ENCODE measurements at regions not wholly inside any gene's neighbourhood (a gene's known extent, or its start where the extent isn't known, plus 50 kb on each side); places are given as distances from the start of the nearest gene placed in this dataset.
"Not testable (repeated sequence)": the region's sequence is repeated elsewhere in the genome, so short reads cannot be mapped to it uniquely, and the experiment has no call there.

DNA sequence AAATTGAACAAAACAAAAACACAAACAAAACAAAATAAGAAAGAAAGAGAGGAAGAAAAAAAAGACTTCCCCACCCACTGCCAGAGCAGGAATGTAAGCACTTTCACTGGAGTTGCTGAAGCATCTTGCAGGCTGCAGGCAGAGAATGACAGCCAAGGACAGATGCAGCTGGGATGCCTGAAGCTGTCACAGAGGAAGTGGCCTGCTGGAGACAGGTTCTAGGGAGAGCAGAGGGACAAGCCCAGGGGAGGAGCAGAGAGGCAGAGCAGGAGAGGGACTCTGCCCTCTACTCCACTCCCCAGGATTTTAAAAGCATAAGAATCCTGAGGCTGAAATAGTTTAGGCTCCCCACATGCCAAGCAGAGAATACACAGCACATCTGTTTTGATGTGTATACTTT is 326.2 kb downstream of the TUSC7 start:
- POLR2A ChIA-PET, result no interaction called here
- intact Hi-C loops (cut with micrococcal nuclease), result no loop called here
- H3K27me3 Mint-ChIP-seq, result no peaks in the 10 kb centered on the region
- no peaks in the 10 kb centered on the region for H3K36me3 Mint-ChIP-seq
- CTCF ChIA-PET, result no interaction called here
- no peaks in the 10 kb centered on the region for H3K4me1 Mint-ChIP-seq (ENCODE audit: low read depth)
- H3K27ac Mint-ChIP-seq, result no peak overlapping the region
- H3K4me3 Mint-ChIP-seq, result no peak overlapping the region
- DNase-seq, result no peak
- no peaks in the 10 kb centered on the region for H3K9me3 Mint-ChIP-seq

DNA sequence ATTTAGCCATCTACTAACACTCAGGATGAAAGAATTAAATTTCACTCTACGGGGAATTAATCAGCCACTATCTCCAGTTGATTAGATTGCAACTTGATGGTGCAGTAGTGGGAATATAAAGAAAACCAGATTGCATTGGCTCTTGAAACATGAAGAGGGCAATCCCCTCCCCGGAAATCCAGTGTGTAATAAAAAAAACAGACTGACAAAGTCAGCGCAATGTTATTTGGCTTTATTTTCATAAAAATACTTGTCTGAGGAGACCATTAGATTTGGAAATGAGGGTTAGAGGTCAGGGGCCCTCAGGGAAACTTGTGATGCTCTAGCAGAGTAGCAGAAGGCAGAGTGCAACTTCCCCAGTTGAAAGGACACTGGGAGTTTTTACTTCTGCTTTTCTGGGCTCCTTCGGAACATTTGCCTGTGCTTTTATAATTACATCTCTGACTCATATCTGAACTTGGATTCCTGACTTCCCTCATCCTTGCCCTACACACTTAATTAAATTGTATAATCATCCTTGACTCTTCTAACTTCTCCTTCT is 326.8 kb downstream of the TUSC7 start:
- CTCF ChIA-PET, result no interaction called here
- Mint-ChIP-seq H3K27me3 (no peaks in the 10 kb centered on the region), H3K27ac (no peak overlapping the region), H3K4me3 (no peak overlapping the region), H3K9me3 (no peaks in the 10 kb centered on the region), H3K36me3 (no peaks in the 10 kb centered on the region), H3K4me1 (ENCODE audit: low read depth) (no peaks in the 10 kb centered on the region)
- no peak for DNase-seq
- POLR2A ChIA-PET, result no interaction called here
- intact Hi-C loops (cut with micrococcal nuclease), result no loop called here

DNA sequence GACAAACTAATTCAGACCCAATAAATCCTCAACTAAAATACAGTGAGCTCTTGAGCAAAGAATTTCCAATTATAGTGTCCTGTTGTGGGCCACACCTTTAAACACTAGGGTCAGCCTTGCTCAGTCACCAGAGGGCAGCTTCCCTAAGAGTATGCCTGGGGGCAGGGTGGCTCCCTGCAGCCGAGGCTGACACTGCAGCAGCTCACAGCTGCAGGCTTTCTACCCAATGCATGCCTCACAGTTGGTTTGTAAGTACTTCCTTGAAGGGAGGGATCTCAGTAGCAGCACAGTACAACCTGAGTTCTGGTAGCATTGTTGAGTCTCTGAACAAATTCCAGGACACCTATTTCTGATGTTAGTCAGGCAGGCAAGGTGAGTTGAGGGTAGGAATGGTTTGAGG is 335.6 kb downstream of the TUSC7 start:
- H3K27me3 Mint-ChIP-seq, result no peaks in the 10 kb centered on the region
- H3K4me1 Mint-ChIP-seq (ENCODE audit: low read depth), result no peaks in the 10 kb centered on the region
- POLR2A ChIA-PET, result no interaction called here
- CTCF ChIA-PET, result no interaction called here
- no peak for DNase-seq
- intact Hi-C loops (cut with micrococcal nuclease), result no loop called here
- peaks cover 12% of the 10 kb centered on the region for H3K9me3 Mint-ChIP-seq
- H3K27ac Mint-ChIP-seq, result no peak overlapping the region
- no peaks in the 10 kb centered on the region for H3K36me3 Mint-ChIP-seq
- H3K4me3 Mint-ChIP-seq, result no peak overlapping the region

- no peaks in the 10 kb centered on the region for H3K4me1 Mint-ChIP-seq (ENCODE audit: low read depth)
Observed at GRCh38 chr3:117047951-117048705, 338.5 kb downstream of the TUSC7 start.

DNA sequence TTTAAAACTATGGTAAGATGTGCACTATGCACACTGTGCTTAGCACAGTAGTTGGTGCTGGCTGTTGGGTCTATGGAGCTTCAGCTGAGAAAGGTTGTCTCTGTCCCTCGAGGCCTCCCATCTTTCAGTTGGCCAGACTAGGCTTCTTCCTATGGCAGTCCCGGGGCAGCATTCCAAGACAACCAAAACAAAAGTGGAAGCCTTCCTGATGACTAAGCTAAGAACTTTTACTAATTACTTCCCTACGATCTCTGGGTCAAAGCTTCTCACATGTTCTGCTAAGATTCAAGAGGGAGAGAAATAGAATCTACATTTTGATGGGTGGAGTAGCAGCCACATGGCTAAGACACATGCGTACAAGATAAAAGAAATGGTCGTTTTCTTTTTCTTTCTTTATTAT is 342.8 kb downstream of the TUSC7 start:
- Mint-ChIP-seq H3K27ac (no peak overlapping the region), H3K4me3 (no peak overlapping the region), H3K4me1 (ENCODE audit: low read depth) (no peaks in the 10 kb centered on the region), H3K27me3 (no peaks in the 10 kb centered on the region), H3K36me3 (no peaks in the 10 kb centered on the region), H3K9me3 (peaks cover 6% of the 10 kb centered on the region)
- intact Hi-C loops (cut with micrococcal nuclease), result no loop called here
- POLR2A ChIA-PET, result no interaction called here
- no peak for DNase-seq
- CTCF ChIA-PET, result no interaction called here

More at GRCh38 chr3:117047951-117048705, 338.5 kb downstream of the TUSC7 start:
- H3K27ac Mint-ChIP-seq, result no peak overlapping the region
- intact Hi-C loops (cut with micrococcal nuclease), result no loop called here
- H3K9me3 Mint-ChIP-seq, result peaks cover 9% of the 10 kb centered on the region
- H3K27me3 Mint-ChIP-seq, result no peaks in the 10 kb centered on the region
- no peak for DNase-seq
- H3K36me3 Mint-ChIP-seq, result no peaks in the 10 kb centered on the region
- H3K4me3 Mint-ChIP-seq, result no peak overlapping the region
- ChIA-PET CTCF (no interaction called here), POLR2A (no interaction called here)

GRCh38 chr3:117054556-117054955 is 345.0 kb downstream of the TUSC7 start:
- intact Hi-C loops (cut with micrococcal nuclease), result no loop called here
- Mint-ChIP-seq H3K4me1 (ENCODE audit: low read depth) (no peaks in the 10 kb centered on the region), H3K27ac (no peak overlapping the region), H3K9me3 (peaks cover 2% of the 10 kb centered on the region), H3K36me3 (no peaks in the 10 kb centered on the region), H3K4me3 (no peak overlapping the region), H3K27me3 (no peaks in the 10 kb centered on the region)
- DNase-seq, result no peak
- ChIA-PET POLR2A (no interaction called here), CTCF (no interaction called here)

DNA sequence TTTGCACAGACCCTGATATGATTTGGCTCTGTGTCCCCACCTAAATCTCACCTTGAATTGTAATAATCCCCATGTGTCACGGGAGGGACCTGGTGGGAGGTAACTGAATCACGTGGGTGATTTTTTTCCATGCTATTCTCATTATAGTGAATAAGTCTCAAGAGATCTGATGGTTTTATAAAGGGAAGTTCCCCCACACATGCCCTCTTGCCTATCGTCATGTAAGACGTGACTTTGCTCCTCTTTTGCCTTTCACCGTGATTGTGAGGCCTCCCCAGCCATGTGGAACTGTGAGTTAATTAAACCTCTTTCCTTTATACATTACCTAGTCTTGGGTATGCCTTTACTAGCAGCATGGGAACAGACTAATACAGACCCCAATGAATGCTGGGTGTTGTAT is 347.4 kb downstream of the TUSC7 start:
- intact Hi-C loops (cut with micrococcal nuclease); H3K36me3 Mint-ChIP-seq; H3K9me3 Mint-ChIP-seq; H3K27me3 Mint-ChIP-seq; H3K4me3 Mint-ChIP-seq; POLR2A ChIA-PET; H3K27ac Mint-ChIP-seq; DNase-seq; H3K4me1 Mint-ChIP-seq (ENCODE audit: low read depth); CTCF ChIA-PET: not testable (repeated sequence)

DNA sequence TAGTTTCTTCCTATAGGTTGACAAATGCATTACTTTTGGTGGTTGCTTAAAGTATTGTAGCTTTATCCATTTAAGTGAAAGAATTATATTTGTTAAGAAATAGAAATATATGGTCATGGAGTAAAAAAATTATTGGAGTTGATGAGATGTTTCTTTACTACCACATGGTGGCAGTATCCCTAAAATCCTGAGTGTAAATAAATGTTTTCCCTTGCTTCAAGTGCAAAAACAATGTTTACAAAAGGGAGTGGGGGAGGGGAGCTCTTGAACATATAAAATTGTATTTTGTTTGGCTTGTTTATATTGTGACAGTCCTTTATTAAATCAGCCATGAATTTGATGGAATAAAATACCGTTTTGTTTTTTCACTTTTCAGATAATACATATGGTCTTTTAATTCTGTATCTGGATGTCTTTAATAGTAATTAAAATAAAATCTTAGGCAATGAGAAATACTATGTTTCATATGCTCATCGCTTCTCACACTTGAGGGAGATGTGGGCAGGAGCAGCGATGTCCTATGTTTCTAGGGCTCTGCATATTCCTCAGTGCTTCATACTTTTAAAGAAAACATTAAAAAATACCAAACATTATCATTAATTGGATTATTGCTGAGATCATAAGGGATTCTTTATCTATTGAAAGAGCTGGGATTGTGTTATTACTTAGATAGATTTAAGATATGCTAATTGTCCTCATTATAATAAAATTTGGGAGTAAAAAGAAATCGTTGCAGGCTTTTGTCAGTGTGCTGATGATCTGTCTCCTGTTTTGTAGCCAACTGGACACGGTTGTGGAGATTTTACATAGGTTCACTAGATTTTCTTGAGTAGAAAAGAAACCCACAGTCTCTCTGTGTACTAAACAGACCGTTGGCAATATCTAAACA is 349.7 kb downstream of the TUSC7 start:
- no peaks in the 10 kb centered on the region for H3K4me1 Mint-ChIP-seq (ENCODE audit: low read depth)
- no peak for DNase-seq
- intact Hi-C loops (cut with micrococcal nuclease), result no loop called here
- CTCF ChIA-PET, result interaction anchor here (0.6 kb wide), 1 partner anchor 15 kb away, joined by 3 read pairs; no protein-coding TSS in a partner anchor
- no peaks in the 10 kb centered on the region for H3K9me3 Mint-ChIP-seq
- no peaks in the 10 kb centered on the region for H3K36me3 Mint-ChIP-seq
- no peak overlapping the region for H3K27ac Mint-ChIP-seq
- H3K27me3 Mint-ChIP-seq, result no peaks in the 10 kb centered on the region
- no peak overlapping the region for H3K4me3 Mint-ChIP-seq
- POLR2A ChIA-PET, result no interaction called here

- intact Hi-C loops (cut with micrococcal nuclease), result no loop called here
- Mint-ChIP-seq H3K27me3 (no peaks in the 10 kb centered on the region), H3K27ac (no peak overlapping the region), H3K9me3 (no peaks in the 10 kb centered on the region), H3K4me1 (ENCODE audit: low read depth) (no peaks in the 10 kb centered on the region), H3K4me3 (no peak overlapping the region), H3K36me3 (no peaks in the 10 kb centered on the region)
- ChIA-PET POLR2A (no interaction called here), CTCF (interaction anchor here (0.6 kb wide), 1 partner anchor 15 kb away, joined by 3 read pairs; no protein-coding TSS in a partner anchor)
- DNase-seq, result no peak
Observed at GRCh38 chr3:117059956-117060270, 350.3 kb downstream of the TUSC7 start.

DNA sequence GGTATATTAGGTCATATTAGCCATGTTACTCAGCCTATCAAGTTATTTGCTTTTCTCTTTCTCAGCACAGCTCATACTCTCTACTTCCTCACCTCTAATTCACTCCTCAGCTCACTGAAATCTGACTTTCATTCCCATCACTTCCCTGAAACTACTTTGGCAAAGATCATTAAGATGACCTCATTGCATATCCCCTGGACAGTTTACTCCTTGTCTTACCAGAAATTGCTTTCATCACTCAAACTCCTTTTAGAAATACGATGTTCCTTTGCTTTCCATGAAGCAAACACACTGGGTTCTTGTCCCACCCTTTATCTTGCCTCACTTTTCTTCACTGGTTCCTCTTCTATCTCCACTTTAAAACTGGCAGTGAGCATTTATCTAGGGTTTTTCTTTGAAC is 354.4 kb downstream of the TUSC7 start:
- H3K27ac Mint-ChIP-seq, result no peak overlapping the region
- no peaks in the 10 kb centered on the region for H3K36me3 Mint-ChIP-seq
- intact Hi-C loops (cut with micrococcal nuclease), result no loop called here
- DNase-seq, result no peak
- POLR2A ChIA-PET, result no interaction called here
- no peaks in the 10 kb centered on the region for H3K9me3 Mint-ChIP-seq
- H3K27me3 Mint-ChIP-seq, result no peaks in the 10 kb centered on the region
- H3K4me3 Mint-ChIP-seq, result no peak overlapping the region
- H3K4me1 Mint-ChIP-seq (ENCODE audit: low read depth), result no peaks in the 10 kb centered on the region
- CTCF ChIA-PET, result no interaction called here

DNA sequence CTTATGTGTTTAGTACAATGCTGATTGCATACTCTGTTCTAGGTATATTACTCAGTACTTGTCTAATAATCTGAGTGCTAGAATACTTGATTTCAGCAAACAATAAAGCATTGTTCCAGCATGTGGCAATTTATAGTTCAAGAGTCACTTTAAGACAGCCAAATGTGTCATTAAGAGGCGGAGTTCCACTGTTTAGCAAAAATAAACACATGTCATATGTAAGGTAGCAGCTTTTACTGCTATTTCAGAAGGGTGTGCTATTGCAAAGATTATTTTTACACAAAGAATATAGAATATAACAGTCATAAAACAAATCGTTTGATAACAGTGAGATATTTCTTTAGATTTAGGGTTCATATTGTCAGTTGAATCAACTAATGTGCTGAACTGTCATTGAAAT is 358.7 kb downstream of the TUSC7 start:
- no peak overlapping the region for H3K4me3 Mint-ChIP-seq
- H3K9me3 Mint-ChIP-seq, result no peaks in the 10 kb centered on the region
- ChIA-PET CTCF (no interaction called here), POLR2A (no interaction called here)
- H3K27ac Mint-ChIP-seq, result no peak overlapping the region
- H3K36me3 Mint-ChIP-seq, result no peaks in the 10 kb centered on the region
- no peaks in the 10 kb centered on the region for H3K27me3 Mint-ChIP-seq
- H3K4me1 Mint-ChIP-seq (ENCODE audit: low read depth), result no peaks in the 10 kb centered on the region
- intact Hi-C loops (cut with micrococcal nuclease), result no loop called here
- DNase-seq, result no peak

GRCh38 chr3:117074826-117075225 is 365.2 kb downstream of the TUSC7 start:
- Mint-ChIP-seq H3K36me3 (no peaks in the 10 kb centered on the region), H3K9me3 (no peaks in the 10 kb centered on the region), H3K4me3 (no peak overlapping the region), H3K27me3 (no peaks in the 10 kb centered on the region), H3K27ac (no peak overlapping the region), H3K4me1 (ENCODE audit: low read depth) (no peaks in the 10 kb centered on the region)
- DNase-seq, result no peak
- ChIA-PET POLR2A (no interaction called here), CTCF (no interaction called here)
- intact Hi-C loops (cut with micrococcal nuclease), result no loop called here

GRCh38 chr3:117079997-117080396 is 370.4 kb downstream of the TUSC7 start:
- intact Hi-C loops (cut with micrococcal nuclease), result no loop called here
- no peak for DNase-seq
- no peaks in the 10 kb centered on the region for H3K9me3 Mint-ChIP-seq
- ChIA-PET CTCF (no interaction called here), POLR2A (no interaction called here)
- no peaks in the 10 kb centered on the region for H3K36me3 Mint-ChIP-seq
- H3K27me3 Mint-ChIP-seq, result no peaks in the 10 kb centered on the region
- no peak overlapping the region for H3K4me3 Mint-ChIP-seq
- H3K4me1 Mint-ChIP-seq (ENCODE audit: low read depth), result no peaks in the 10 kb centered on the region
- H3K27ac Mint-ChIP-seq, result no peak overlapping the region
